ENCODE measurements at regions not wholly inside any gene's neighbourhood (a gene's known extent, or its start where the extent isn't known, plus 50 kb on each side); places are given as distances from the start of the nearest gene placed in this dataset.

DNA sequence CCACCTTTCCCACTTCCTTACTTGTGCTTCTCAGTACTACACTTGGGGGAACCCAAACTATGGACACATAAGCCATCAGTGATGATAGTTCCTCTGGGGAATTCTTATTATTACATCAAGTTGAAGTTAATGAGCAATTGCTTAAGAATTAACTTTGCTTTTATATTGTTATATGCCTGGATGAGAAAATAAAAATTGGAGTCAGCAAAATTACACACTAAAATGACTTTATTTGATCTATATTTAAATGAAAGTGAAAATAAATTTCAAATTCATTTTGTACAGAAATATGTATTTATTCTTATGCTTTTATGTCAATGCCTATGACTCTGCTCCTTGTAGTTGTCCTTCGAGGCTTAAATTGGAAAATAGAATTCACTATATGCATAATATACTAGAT lies 149.4 kb upstream of the KCND2 start:
- H4K20me1 ChIP-seq (ENCODE audit: insufficient read depth): no peaks in the 10 kb centered on the region
- no peaks in the 10 kb centered on the region for H3F3A ChIP-seq (ENCODE audit: insufficient read depth, low read length, poor library complexity, severe bottlenecking)
- H3K9me3 ChIP-seq (ENCODE audit: low read length): no peaks in the 10 kb centered on the region
- no peaks in the 10 kb centered on the region for H3K79me2 ChIP-seq (replicated peaks; ENCODE audit: insufficient read depth, low read length)
- H3K27me3 ChIP-seq (ENCODE audit: insufficient read depth, low read depth, low read length): no peaks in the 10 kb centered on the region
- no peak overlapping the region for H2AFZ ChIP-seq (ENCODE audit: low read depth, low read length)
- no peak overlapping the region for H3K27ac ChIP-seq (ENCODE audit: low read length)
- no peak overlapping the region for H3K9ac ChIP-seq (ENCODE audit: low read length)
- no peaks in the 10 kb centered on the region for H3K9me2 ChIP-seq (ENCODE audit: insufficient read depth, low read length)
- H3K36me3 ChIP-seq (ENCODE audit: insufficient read depth, low read length): no peaks in the 10 kb centered on the region
- H3K4me3 ChIP-seq (ENCODE audit: low read length): no peak overlapping the region
- TF ChIP-seq EZH2 (IDR thresholded peaks at IDR 0.05; ENCODE audit: borderline replicate concordance, insufficient read depth, low read length, poor library complexity, severe bottlenecking) (no peak), RAD21 (conservative IDR thresholded peaks at IDR 0.05) (no peak), EP300 (conservative IDR thresholded peaks at IDR 0.05; ENCODE audit: poor library complexity, severe bottlenecking) (no peak), CTCF (IDR thresholded peaks at IDR 0.05; ENCODE audit: poor library complexity, severe bottlenecking) (no peak), MXI1 (conservative IDR thresholded peaks at IDR 0.05; ENCODE audit: poor library complexity, severe bottlenecking) (no peak), TAF1 (IDR thresholded peaks at IDR 0.05; ENCODE audit: low read depth) (no peak), POLR2AphosphoS5 (IDR thresholded peaks at IDR 0.05) (no peak), SMC3 (conservative IDR thresholded peaks at IDR 0.05; ENCODE audit: poor library complexity) (no peak)
- TF ChIP-seq, protein P1, sequence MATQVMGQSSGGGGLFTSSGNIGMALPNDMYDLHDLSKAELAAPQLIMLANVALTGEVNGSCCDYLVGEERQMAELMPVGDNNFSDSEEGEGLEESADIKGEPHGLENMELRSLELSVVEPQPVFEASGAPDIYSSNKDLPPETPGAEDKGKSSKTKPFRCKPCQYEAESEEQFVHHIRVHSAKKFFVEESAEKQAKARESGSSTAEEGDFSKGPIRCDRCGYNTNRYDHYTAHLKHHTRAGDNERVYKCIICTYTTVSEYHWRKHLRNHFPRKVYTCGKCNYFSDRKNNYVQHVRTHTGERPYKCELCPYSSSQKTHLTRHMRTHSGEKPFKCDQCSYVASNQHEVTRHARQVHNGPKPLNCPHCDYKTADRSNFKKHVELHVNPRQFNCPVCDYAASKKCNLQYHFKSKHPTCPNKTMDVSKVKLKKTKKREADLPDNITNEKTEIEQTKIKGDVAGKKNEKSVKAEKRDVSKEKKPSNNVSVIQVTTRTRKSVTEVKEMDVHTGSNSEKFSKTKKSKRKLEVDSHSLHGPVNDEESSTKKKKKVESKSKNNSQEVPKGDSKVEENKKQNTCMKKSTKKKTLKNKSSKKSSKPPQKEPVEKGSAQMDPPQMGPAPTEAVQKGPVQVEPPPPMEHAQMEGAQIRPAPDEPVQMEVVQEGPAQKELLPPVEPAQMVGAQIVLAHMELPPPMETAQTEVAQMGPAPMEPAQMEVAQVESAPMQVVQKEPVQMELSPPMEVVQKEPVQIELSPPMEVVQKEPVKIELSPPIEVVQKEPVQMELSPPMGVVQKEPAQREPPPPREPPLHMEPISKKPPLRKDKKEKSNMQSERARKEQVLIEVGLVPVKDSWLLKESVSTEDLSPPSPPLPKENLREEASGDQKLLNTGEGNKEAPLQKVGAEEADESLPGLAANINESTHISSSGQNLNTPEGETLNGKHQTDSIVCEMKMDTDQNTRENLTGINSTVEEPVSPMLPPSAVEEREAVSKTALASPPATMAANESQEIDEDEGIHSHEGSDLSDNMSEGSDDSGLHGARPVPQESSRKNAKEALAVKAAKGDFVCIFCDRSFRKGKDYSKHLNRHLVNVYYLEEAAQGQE (IDR thresholded peaks at IDR 0.05; ENCODE audit: borderline replicate concordance): no peak
- no peak overlapping the region for H3K4me2 ChIP-seq (ENCODE audit: low read length)

DNA sequence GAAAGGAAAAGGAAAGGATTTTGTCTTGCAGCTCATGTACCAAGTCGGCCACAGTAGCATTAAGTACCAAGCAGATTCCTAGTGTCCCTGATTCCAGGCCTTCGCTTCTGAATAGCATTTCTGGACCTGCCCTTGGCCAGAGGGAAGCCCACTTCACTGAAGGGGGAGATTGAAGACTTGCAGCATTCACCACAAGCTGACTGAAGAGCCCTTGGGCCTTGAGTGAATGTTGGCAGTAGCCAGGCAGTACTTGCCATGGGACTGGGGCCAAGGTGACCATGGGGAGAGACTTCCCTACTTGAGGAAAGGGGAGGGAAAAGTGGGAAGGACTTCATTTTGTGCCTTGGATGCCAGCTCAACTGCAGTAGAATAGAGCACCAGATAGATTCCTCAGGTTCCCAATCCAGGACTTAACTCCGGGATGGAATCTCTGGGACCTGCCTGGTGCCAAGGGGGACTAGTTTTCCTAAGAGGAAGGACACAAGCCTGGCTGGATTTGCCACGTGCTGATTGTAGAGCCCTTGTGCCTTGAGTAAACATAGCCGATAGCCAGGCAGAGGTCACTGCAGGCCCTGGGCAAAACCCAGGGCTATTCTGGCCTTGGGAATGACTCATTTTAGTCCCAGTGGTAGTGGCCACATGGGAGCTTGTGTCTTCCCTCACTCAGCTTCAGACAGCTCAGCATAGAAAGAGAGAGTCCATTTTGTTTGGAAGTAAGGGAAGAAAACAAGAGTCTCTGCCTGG lies 141.7 kb upstream of the KCND2 start:
- Histone ChIP-seq H3F3A (ENCODE audit: insufficient read depth, low read length, poor library complexity, severe bottlenecking) (no peaks in the 10 kb centered on the region), H3K27me3 (ENCODE audit: insufficient read depth, low read depth, low read length) (no peaks in the 10 kb centered on the region), H3K36me3 (ENCODE audit: insufficient read depth, low read length) (no peaks in the 10 kb centered on the region), H3K27ac (ENCODE audit: low read length) (no peak overlapping the region), H4K20me1 (ENCODE audit: insufficient read depth) (no peaks in the 10 kb centered on the region), H3K4me3 (ENCODE audit: low read length) (no peak overlapping the region), H3K4me2 (ENCODE audit: low read length) (no peak overlapping the region), H2AFZ (ENCODE audit: low read depth, low read length) (no peak overlapping the region), H3K9ac (ENCODE audit: low read length) (no peak overlapping the region), H3K79me2 (replicated peaks; ENCODE audit: insufficient read depth, low read length) (no peaks in the 10 kb centered on the region), H3K9me2 (ENCODE audit: insufficient read depth, low read length) (no peaks in the 10 kb centered on the region), H3K9me3 (ENCODE audit: low read length) (no peaks in the 10 kb centered on the region)
- TF ChIP-seq MXI1 (conservative IDR thresholded peaks at IDR 0.05; ENCODE audit: poor library complexity, severe bottlenecking) (no peak), RAD21 (conservative IDR thresholded peaks at IDR 0.05) (no peak), SMC3 (conservative IDR thresholded peaks at IDR 0.05; ENCODE audit: poor library complexity) (no peak), TAF1 (IDR thresholded peaks at IDR 0.05; ENCODE audit: low read depth) (no peak), EP300 (conservative IDR thresholded peaks at IDR 0.05; ENCODE audit: poor library complexity, severe bottlenecking) (no peak), EZH2 (IDR thresholded peaks at IDR 0.05; ENCODE audit: borderline replicate concordance, insufficient read depth, low read length, poor library complexity, severe bottlenecking) (no peak), CTCF (IDR thresholded peaks at IDR 0.05; ENCODE audit: poor library complexity, severe bottlenecking) (no peak), POLR2AphosphoS5 (IDR thresholded peaks at IDR 0.05) (no peak)
- TF ChIP-seq, protein P1 (IDR thresholded peaks at IDR 0.05; ENCODE audit: borderline replicate concordance): no peak

Data from neural cell (in vitro differentiated cells).